ENCODE measurements at regions not wholly inside any gene's neighbourhood (a gene's known extent, or its start where the extent isn't known, plus 50 kb on each side); places are given as distances from the start of the nearest gene placed in this dataset.

DNA sequence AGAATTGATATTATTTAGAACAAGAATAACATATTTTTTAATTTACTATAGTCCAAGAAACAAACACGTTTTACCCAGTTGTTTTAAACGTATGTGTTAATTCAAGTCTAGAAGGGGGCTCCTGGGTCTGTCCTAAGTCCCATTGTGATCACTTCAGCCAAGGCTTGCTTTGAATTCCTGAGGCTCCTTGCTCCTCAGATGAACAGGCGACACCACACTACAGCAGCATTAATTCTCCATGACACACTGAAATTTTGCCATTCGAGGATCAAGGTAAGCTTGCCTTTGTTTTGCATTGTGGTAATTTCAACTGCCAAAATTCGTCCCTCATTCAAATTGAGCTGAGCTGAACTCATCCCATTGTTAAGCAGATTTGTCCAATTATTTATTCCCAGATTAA is 1442.6 kb downstream of the SLITRK5 start:
- TF ChIP-seq, protein P1, sequence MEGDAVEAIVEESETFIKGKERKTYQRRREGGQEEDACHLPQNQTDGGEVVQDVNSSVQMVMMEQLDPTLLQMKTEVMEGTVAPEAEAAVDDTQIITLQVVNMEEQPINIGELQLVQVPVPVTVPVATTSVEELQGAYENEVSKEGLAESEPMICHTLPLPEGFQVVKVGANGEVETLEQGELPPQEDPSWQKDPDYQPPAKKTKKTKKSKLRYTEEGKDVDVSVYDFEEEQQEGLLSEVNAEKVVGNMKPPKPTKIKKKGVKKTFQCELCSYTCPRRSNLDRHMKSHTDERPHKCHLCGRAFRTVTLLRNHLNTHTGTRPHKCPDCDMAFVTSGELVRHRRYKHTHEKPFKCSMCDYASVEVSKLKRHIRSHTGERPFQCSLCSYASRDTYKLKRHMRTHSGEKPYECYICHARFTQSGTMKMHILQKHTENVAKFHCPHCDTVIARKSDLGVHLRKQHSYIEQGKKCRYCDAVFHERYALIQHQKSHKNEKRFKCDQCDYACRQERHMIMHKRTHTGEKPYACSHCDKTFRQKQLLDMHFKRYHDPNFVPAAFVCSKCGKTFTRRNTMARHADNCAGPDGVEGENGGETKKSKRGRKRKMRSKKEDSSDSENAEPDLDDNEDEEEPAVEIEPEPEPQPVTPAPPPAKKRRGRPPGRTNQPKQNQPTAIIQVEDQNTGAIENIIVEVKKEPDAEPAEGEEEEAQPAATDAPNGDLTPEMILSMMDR (conservative IDR thresholded peaks at IDR 0.05; ENCODE audit: low read depth in 2 of 2) = no peak
- TF ChIP-seq POLR2AphosphoS5 (IDR thresholded peaks at IDR 0.05; ENCODE audit: low read depth) (no peak), JUNB (IDR thresholded peaks at IDR 0.05; ENCODE audit: unreplicated experiment) (no peak), EZH2 (IDR thresholded peaks at IDR 0.05; ENCODE audit: low read depth, unreplicated experiment) (no peak), EZH2phosphoT487 (IDR thresholded peaks at IDR 0.05; ENCODE audit: unreplicated experiment) (no peak)
- TF ChIP-seq, protein P2, sequence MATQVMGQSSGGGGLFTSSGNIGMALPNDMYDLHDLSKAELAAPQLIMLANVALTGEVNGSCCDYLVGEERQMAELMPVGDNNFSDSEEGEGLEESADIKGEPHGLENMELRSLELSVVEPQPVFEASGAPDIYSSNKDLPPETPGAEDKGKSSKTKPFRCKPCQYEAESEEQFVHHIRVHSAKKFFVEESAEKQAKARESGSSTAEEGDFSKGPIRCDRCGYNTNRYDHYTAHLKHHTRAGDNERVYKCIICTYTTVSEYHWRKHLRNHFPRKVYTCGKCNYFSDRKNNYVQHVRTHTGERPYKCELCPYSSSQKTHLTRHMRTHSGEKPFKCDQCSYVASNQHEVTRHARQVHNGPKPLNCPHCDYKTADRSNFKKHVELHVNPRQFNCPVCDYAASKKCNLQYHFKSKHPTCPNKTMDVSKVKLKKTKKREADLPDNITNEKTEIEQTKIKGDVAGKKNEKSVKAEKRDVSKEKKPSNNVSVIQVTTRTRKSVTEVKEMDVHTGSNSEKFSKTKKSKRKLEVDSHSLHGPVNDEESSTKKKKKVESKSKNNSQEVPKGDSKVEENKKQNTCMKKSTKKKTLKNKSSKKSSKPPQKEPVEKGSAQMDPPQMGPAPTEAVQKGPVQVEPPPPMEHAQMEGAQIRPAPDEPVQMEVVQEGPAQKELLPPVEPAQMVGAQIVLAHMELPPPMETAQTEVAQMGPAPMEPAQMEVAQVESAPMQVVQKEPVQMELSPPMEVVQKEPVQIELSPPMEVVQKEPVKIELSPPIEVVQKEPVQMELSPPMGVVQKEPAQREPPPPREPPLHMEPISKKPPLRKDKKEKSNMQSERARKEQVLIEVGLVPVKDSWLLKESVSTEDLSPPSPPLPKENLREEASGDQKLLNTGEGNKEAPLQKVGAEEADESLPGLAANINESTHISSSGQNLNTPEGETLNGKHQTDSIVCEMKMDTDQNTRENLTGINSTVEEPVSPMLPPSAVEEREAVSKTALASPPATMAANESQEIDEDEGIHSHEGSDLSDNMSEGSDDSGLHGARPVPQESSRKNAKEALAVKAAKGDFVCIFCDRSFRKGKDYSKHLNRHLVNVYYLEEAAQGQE (IDR thresholded peaks at IDR 0.05; ENCODE audit: unreplicated experiment) = no peak

Measured in GM23338 (cell line).